Fibroblast of mammary gland (primary cell): ENCODE measurements at regions not wholly inside any gene's neighbourhood (a gene's known extent, or its start where the extent isn't known, plus 50 kb on each side); places are given as distances from the start of the nearest gene placed in this dataset.
A peak's percentile ranks its signal among the peaks of the same experiment; 100 is the strongest.
"Not testable (repeated sequence)": the region's sequence is repeated elsewhere in the genome, so short reads cannot be mapped to it uniquely, and the experiment has no call there.

Source experiments
- DNase-seq: peaks from one replicate; pipeline ENCODE4 v3.0.0-alpha.2; 2010; ENCODE audit warnings: low read depth
- H3K4me3 ChIP-seq: 2 replicates; pipeline ENCODE4 v1.5.1; 2011; ENCODE audit warnings: low read depth, mild to moderate bottlenecking, low read length, moderate library complexity; ENCODE audit not compliant: control insufficient read depth
- CTCF ChIP-seq: conservative IDR thresholded peaks from 2 replicates; pipeline ENCODE4 v1.5.1; 2011; ENCODE audit warnings: low read depth, low read length, inconsistent platforms; ENCODE audit not compliant: control insufficient read depth, insufficient read depth

GRCh38 chr4:23022032-23022431 lies 329.3 kb downstream of the GBA3 start:
- TF ChIP-seq CTCF = no peak
- peak; percentile 15 for DNase-seq

GRCh38 chr4:23021040-23021439 lies 328.3 kb downstream of the GBA3 start:
- TF ChIP-seq CTCF = no peak
- no peak overlapping the region for H3K4me3 ChIP-seq
- no peak for DNase-seq

More at GRCh38 chr4:23022032-23022431, 329.3 kb downstream of the GBA3 start:
- H3K4me3 ChIP-seq = no peak overlapping the region

GRCh38 chr4:23020399-23020798 lies 327.7 kb downstream of the GBA3 start:
- H3K4me3 ChIP-seq, DNase-seq: not testable (repeated sequence)

- no peak for TF ChIP-seq CTCF
- DNase-seq = no peak
- no peak overlapping the region for H3K4me3 ChIP-seq
Measured at GRCh38 chr4:23016981-23017380, 324.2 kb downstream of the GBA3 start.

- no peak for DNase-seq
- H3K4me3 ChIP-seq = no peak overlapping the region
- TF ChIP-seq CTCF = no peak
Measured at GRCh38 chr4:23015821-23016220, 323.1 kb downstream of the GBA3 start.

GRCh38 chr4:23009093-23009492 lies 316.4 kb downstream of the GBA3 start:
- H3K4me3 ChIP-seq = no peak overlapping the region
- TF ChIP-seq CTCF = no peak
- DNase-seq = no peak

- TF ChIP-seq CTCF = no peak
- no peak overlapping the region for H3K4me3 ChIP-seq
- DNase-seq = peak; percentile 3
Measured at GRCh38 chr4:23006756-23007155, 314.0 kb downstream of the GBA3 start.
